Mucosa of descending colon (tissue), 3 donors: ENCODE measurements at regions not wholly inside any gene's neighbourhood (a gene's known extent, or its start where the extent isn't known, plus 50 kb on each side); places are given as distances from the start of the nearest gene placed in this dataset.

Experiments used
- ATAC-seq: fragments of 200-7000 bp; cut with Tn5 transposase; one replicate; pipeline ENCODE4 v1.9.1; 2020; ENCODE audit warnings: mild to moderate bottlenecking, moderate library complexity
- DNase-seq, 3 donors: peaks; one replicate each; pipeline ENCODE4 v3.0.0-alpha.2; 2020
- H3K36me3 ChIP-seq: fragments of 200-600 bp; one replicate; pipeline ENCODE4 v1.8.0; 2021; ENCODE audit warnings: low read depth, mild to moderate bottlenecking
- H3K4me1 ChIP-seq: fragments of 200-600 bp; one replicate; pipeline ENCODE4 v1.8.0; 2021; ENCODE audit warnings: low read depth, mild to moderate bottlenecking
- H3K4me3 ChIP-seq: fragments of 200-600 bp; one replicate; pipeline ENCODE4 v1.8.0; 2021; ENCODE audit warnings: mild to moderate bottlenecking
- H3K9me3 ChIP-seq: fragments of 200-600 bp; one replicate; pipeline ENCODE4 v1.8.0; 2021; ENCODE audit warnings: mild to moderate bottlenecking
- CTCF ChIP-seq: fragments of 200-600 bp; IDR thresholded peaks from one replicate; pipeline ENCODE4 v1.8.0; 2022; ENCODE audit warnings: antibody characterized with exemption, mild to moderate bottlenecking
- intact Hi-C, 2 donors: fragments of 100-400 bp; cut with DNase I in 1 of 2; cut with micrococcal nuclease in 1 of 2; formaldehyde crosslinking; loops; one replicate each; pipeline versions ENCODE4 v1.11.0 to v1.11.1; 2022; cut with DNase I, micrococcal nuclease
- donor health status: DM: no; HTN: no; CAD: no; lungs with moderate emphysema.
- donor health status: DM: no; HTN: no; CAD: no.
- donor health status: DM: no; HTN: yes; CAD: no.

GRCh38 chr10:3900391-3900790 lies 115.4 kb upstream of the KLF6 start:
- ATAC-seq (no peak), DNase-seq (no peak)
- Histone ChIP-seq H3K4me3 (no peak overlapping the region), H3K36me3 (no peaks in the 10 kb centered on the region), H3K9me3 (no peaks in the 10 kb centered on the region), H3K4me1 (no peaks in the 10 kb centered on the region)
- intact Hi-C loops = no loop called here
- TF ChIP-seq CTCF = no peak

GRCh38 chr10:3898821-3899220 lies 113.8 kb upstream of the KLF6 start:
- no peak for TF ChIP-seq CTCF
- H3K4me1 ChIP-seq = no peaks in the 10 kb centered on the region
- no peak overlapping the region for H3K4me3 ChIP-seq
- intact Hi-C loops = no loop called here
- ATAC-seq = peak; percentile 18
- H3K36me3 ChIP-seq = no peaks in the 10 kb centered on the region
- H3K9me3 ChIP-seq = no peaks in the 10 kb centered on the region
- DNase-seq = no peak

GRCh38 chr10:3897156-3897555 lies 112.1 kb upstream of the KLF6 start:
- no peaks in the 10 kb centered on the region for H3K9me3 ChIP-seq
- no peak overlapping the region for H3K4me3 ChIP-seq
- H3K36me3 ChIP-seq = no peaks in the 10 kb centered on the region
- TF ChIP-seq CTCF = no peak
- DNase-seq (no peak), ATAC-seq (no peak)
- no peaks in the 10 kb centered on the region for H3K4me1 ChIP-seq
- intact Hi-C loops = no loop called here

- ATAC-seq (no peak), DNase-seq (no peak)
- no peak overlapping the region for H3K4me3 ChIP-seq
- no peak for TF ChIP-seq CTCF
- H3K36me3 ChIP-seq = no peaks in the 10 kb centered on the region
- H3K4me1 ChIP-seq = no peaks in the 10 kb centered on the region
- intact Hi-C loops = no loop called here
- no peaks in the 10 kb centered on the region for H3K9me3 ChIP-seq
Measured at GRCh38 chr10:3896161-3896560, 111.2 kb upstream of the KLF6 start.

GRCh38 chr10:3895045-3895631 lies 110.1 kb upstream of the KLF6 start:
- H3K36me3 ChIP-seq = no peaks in the 10 kb centered on the region
- intact Hi-C loops = no loop called here
- DNase-seq = no peak
- H3K4me1 ChIP-seq = no peaks in the 10 kb centered on the region
- no peak overlapping the region for H3K4me3 ChIP-seq
- peak; percentile 63 for ATAC-seq
- H3K9me3 ChIP-seq = no peaks in the 10 kb centered on the region
- TF ChIP-seq CTCF = no peak
